ENCODE measurements at regions not wholly inside any gene's neighbourhood (a gene's known extent, or its start where the extent isn't known, plus 50 kb on each side); places are given as distances from the start of the nearest gene placed in this dataset.

DNA sequence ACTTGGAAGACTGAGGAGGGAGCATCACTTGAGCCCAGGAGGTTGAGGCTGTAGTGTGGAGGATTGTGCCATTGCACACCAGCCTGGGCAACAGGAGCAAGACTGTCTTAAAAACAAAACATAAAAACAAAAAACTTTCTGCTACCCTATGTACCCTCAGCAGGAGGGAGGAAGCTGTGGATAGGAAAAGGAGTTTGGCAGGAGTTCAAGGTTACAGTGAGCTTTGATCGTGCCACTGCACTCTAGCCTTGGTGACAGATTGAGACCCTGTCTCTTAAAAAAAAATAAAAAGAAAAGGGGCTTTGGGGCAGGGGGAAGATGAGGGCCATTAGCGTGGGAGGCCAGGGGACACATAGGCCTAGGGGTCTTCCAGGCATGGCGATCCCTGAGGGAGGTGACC is 135.7 kb downstream of the DHX35 start:
- intact Hi-C loops (cut with micrococcal nuclease): no loop called here
- FAIRE-seq (no peak), DNase-seq (ENCODE audit: low read depth, low spot score) (no peak)
- ChIA-PET CTCF (interaction anchor here (0.8 to 1.1 kb wide), 2 partner anchors 16 to 47 kb away, joined by 3 read pairs; no protein-coding TSS in a partner anchor), POLR2A (no interaction called here)
- H3K9me1 ChIP-seq (replicated peaks; ENCODE audit: control insufficient read depth, extremely low read depth, insufficient read depth, low read length): no peaks in the 10 kb centered on the region
- H3K27ac ChIP-seq (ENCODE audit: insufficient read depth, low read depth, low read length): no peak overlapping the region
- H3K27me3 ChIP-seq (ENCODE audit: control insufficient read depth in 2 of 2, insufficient read depth in 2 of 2, low read length in 2 of 2): peaks cover 4 to 14% of the 10 kb centered on the region in 2 experiments
- no peak overlapping the region for H3K9ac ChIP-seq (replicated peaks; ENCODE audit: extremely low read depth, insufficient read depth, low read length)
- no peaks in the 10 kb centered on the region for H3K79me2 ChIP-seq (ENCODE audit: control insufficient read depth, insufficient read depth, low read length)
- H3K4me1 ChIP-seq (ENCODE audit: control insufficient read depth, extremely low read depth, insufficient read depth, low read length): no peaks in the 10 kb centered on the region
- no peak overlapping the region for H3K4me3 ChIP-seq (replicated peaks in 1 of 3; ENCODE audit: insufficient read depth in 1 of 3, low read depth in 1 of 3, low read length in 3 of 3)
- H3K36me3 ChIP-seq (ENCODE audit: control insufficient read depth in 2 of 2, extremely low read depth in 1 of 2, insufficient read depth in 2 of 2, low read length in 2 of 2): no peaks in the 10 kb centered on the region
- H2AFZ ChIP-seq (ENCODE audit: low read depth, low read length): no peak overlapping the region
- H3K4me2 ChIP-seq (ENCODE audit: insufficient read depth, low read length): no peak overlapping the region
- no TSS peak for BruUV-seq (replicated peaks)
- no peaks in the 10 kb centered on the region for H4K20me1 ChIP-seq (replicated peaks; ENCODE audit: control insufficient read depth, extremely low read depth, insufficient read depth, low read length)
- no peak for TF ChIP-seq JUN (IDR thresholded peaks at IDR 0.05; ENCODE audit: borderline replicate concordance, insufficient read depth, insufficient read length, low read depth)
- TF ChIP-seq FOS (IDR thresholded peaks at IDR 0.05; ENCODE audit: borderline replicate concordance, insufficient read depth, low read length): no peak
- TF ChIP-seq POLR2AphosphoS5 (IDR thresholded peaks at IDR 0.05; ENCODE audit: insufficient read depth, low read depth, low read length): no peak
- no peak for TF ChIP-seq POLR2A (IDR thresholded peaks at IDR 0.05; ENCODE audit: low read depth, low read length)
- TF ChIP-seq, protein P1, sequence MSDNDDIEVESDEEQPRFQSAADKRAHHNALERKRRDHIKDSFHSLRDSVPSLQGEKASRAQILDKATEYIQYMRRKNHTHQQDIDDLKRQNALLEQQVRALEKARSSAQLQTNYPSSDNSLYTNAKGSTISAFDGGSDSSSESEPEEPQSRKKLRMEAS (IDR thresholded peaks at IDR 0.05; ENCODE audit: insufficient read depth, insufficient read length): no peak
- TF ChIP-seq GATA2 (IDR thresholded peaks at IDR 0.05; ENCODE audit: insufficient read depth, insufficient read length, low read depth, low read length): no peak
- TF ChIP-seq MYC (IDR thresholded peaks at IDR 0.05; ENCODE audit: low read depth, low read length): no peak
- TF ChIP-seq, protein P2, sequence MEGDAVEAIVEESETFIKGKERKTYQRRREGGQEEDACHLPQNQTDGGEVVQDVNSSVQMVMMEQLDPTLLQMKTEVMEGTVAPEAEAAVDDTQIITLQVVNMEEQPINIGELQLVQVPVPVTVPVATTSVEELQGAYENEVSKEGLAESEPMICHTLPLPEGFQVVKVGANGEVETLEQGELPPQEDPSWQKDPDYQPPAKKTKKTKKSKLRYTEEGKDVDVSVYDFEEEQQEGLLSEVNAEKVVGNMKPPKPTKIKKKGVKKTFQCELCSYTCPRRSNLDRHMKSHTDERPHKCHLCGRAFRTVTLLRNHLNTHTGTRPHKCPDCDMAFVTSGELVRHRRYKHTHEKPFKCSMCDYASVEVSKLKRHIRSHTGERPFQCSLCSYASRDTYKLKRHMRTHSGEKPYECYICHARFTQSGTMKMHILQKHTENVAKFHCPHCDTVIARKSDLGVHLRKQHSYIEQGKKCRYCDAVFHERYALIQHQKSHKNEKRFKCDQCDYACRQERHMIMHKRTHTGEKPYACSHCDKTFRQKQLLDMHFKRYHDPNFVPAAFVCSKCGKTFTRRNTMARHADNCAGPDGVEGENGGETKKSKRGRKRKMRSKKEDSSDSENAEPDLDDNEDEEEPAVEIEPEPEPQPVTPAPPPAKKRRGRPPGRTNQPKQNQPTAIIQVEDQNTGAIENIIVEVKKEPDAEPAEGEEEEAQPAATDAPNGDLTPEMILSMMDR (IDR thresholded peaks at IDR 0.05; ENCODE audit: extremely low read depth in 1 of 2, insufficient read depth in 1 of 2, low read depth in 1 of 2, low read length in 2 of 2): no peak
- TF ChIP-seq EZH2 (IDR thresholded peaks at IDR 0.05; ENCODE audit: borderline replicate concordance, low read depth, low read length, severe bottlenecking): no peak
- H3K9me3 ChIP-seq (replicated peaks; ENCODE audit: control insufficient read depth, insufficient read depth, low read length): no peaks in the 10 kb centered on the region
- dilution Hi-C loops (cut with MboI; ENCODE audit: extremely low pct_ligation_motif_present, low sequenced_read_pairs): no loop called here
